ENCODE measurements at regions not wholly inside any gene's neighbourhood (a gene's known extent, or its start where the extent isn't known, plus 50 kb on each side); places are given as distances from the start of the nearest gene placed in this dataset.
A peak's percentile ranks its signal among the peaks of the same experiment; 100 is the strongest.

- H3K36me3 ChIP-seq (ENCODE audit: control insufficient read depth in 1 of 2, insufficient read depth in 2 of 2, low read length in 2 of 2), result no peaks in the 10 kb centered on the region
- no peaks in the 10 kb centered on the region for H3K79me2 ChIP-seq (ENCODE audit: insufficient read depth, low read length)
- H3K27ac ChIP-seq (ENCODE audit: low read depth, low read length), result no peak overlapping the region
- no peaks in the 10 kb centered on the region for H4K20me1 ChIP-seq (ENCODE audit: insufficient read depth)
- no peaks in the 10 kb centered on the region for H3K4me1 ChIP-seq (ENCODE audit: control insufficient read depth in 1 of 2, insufficient read depth in 2 of 2, low read length in 2 of 2)
- ChIA-PET POLR2A (no interaction called here), RAD21 (ENCODE audit: low non-redundant PET in 1 of 2, low total read pairs in 2 of 2, uncharacterized antibody in 2 of 2, unreplicated experiment in 2 of 2) (no interaction called here), CTCF (no interaction called here)
- no peaks in the 10 kb centered on the region for H3K27me3 ChIP-seq (ENCODE audit: insufficient read depth, low read length)
- no peak overlapping the region for H2AFZ ChIP-seq (ENCODE audit: low read depth, low read length, poor library complexity, severe bottlenecking)
- no peak overlapping the region for H3K4me3 ChIP-seq (replicated peaks in 1 of 2; ENCODE audit: low read depth in 1 of 2, low read length in 2 of 2)
- no peaks in the 10 kb centered on the region for H3K9me2 ChIP-seq (ENCODE audit: insufficient read depth)
- no peaks in the 10 kb centered on the region for H3K9me3 ChIP-seq (ENCODE audit: control insufficient read depth in 1 of 2, insufficient read depth in 1 of 2, low read depth in 1 of 2, low read length in 2 of 2)
- H3K4me2 ChIP-seq (ENCODE audit: low read length), result no peak overlapping the region
- H3K9ac ChIP-seq (ENCODE audit: low read length), result no peak overlapping the region
- BruUV-seq (replicated peaks), result no TSS peak
- intact Hi-C loops (cut with micrococcal nuclease), result no loop called here
- TF ChIP-seq EZH2 (IDR thresholded peaks at IDR 0.05) (no peak), POLR2AphosphoS5 (IDR thresholded peaks at IDR 0.05; ENCODE audit: low read depth, low read length) (no peak), ATF3 (IDR thresholded peaks at IDR 0.05) (no peak), ZFX (IDR thresholded peaks at IDR 0.05) (no peak), TCF7L2 (IDR thresholded peaks at IDR 0.05; ENCODE audit: borderline replicate concordance, extremely low read depth, insufficient read depth, insufficient read length) (no peak)
- ATAC-seq (no peak), DNase-seq (ENCODE audit: low read depth, low spot score) (no peak)
Observed at GRCh38 chr4:54967289-54967688, 158.1 kb downstream of the KDR start.

- Histone ChIP-seq H3K27me3 (ENCODE audit: insufficient read depth, low read length) (no peaks in the 10 kb centered on the region), H3K27ac (ENCODE audit: low read depth, low read length) (no peak overlapping the region), H3K4me3 (replicated peaks in 1 of 2; ENCODE audit: low read depth in 1 of 2, low read length in 2 of 2) (no peak overlapping the region), H2AFZ (ENCODE audit: low read depth, low read length, poor library complexity, severe bottlenecking) (no peak overlapping the region), H3K79me2 (ENCODE audit: insufficient read depth, low read length) (no peaks in the 10 kb centered on the region), H4K20me1 (ENCODE audit: insufficient read depth) (no peaks in the 10 kb centered on the region), H3K9ac (ENCODE audit: low read length) (no peak overlapping the region), H3K9me2 (ENCODE audit: insufficient read depth) (no peaks in the 10 kb centered on the region), H3K4me1 (ENCODE audit: control insufficient read depth in 1 of 2, insufficient read depth in 2 of 2, low read length in 2 of 2) (no peaks in the 10 kb centered on the region), H3K9me3 (ENCODE audit: control insufficient read depth in 1 of 2, insufficient read depth in 1 of 2, low read depth in 1 of 2, low read length in 2 of 2) (no peaks in the 10 kb centered on the region), H3K36me3 (ENCODE audit: control insufficient read depth in 1 of 2, insufficient read depth in 2 of 2, low read length in 2 of 2) (no peaks in the 10 kb centered on the region), H3K4me2 (ENCODE audit: low read length) (no peak overlapping the region)
- no TSS peak for BruUV-seq (replicated peaks)
- RAD21 ChIA-PET (ENCODE audit: low non-redundant PET in 1 of 2, low total read pairs in 2 of 2, uncharacterized antibody in 2 of 2, unreplicated experiment in 2 of 2), result no interaction called here
- intact Hi-C loops (cut with micrococcal nuclease), result loop anchor here (1.0 kb wide), 2 partner anchors 278 to 638 kb away; no protein-coding TSS in a partner anchor
- CTCF ChIA-PET, result interaction anchor here (1.0 to 3.0 kb wide), 8 partner anchors 10 to 651 kb away, joined by 3 to 17 read pairs (median 3); no protein-coding TSS in a partner anchor
- DNase-seq (ENCODE audit: low read depth, low spot score) (peak; percentile 21), ATAC-seq (peak; percentile 89)
- POLR2A ChIA-PET, result no interaction called here
- TF ChIP-seq CTCF (IDR thresholded peaks at IDR 0.05 in 2 of 3, conservative IDR thresholded peaks at IDR 0.05 in 1 of 3; ENCODE audit: borderline replicate concordance in 1 of 3, insufficient read depth in 1 of 3, low read depth in 2 of 3, low read length in 2 of 3), result peak; percentile 46 to 70 (median 59); a peak in 5 of 6 replicates
- TF ChIP-seq RAD21 (IDR thresholded peaks at IDR 0.05; ENCODE audit: low read depth), result peak; percentile 70
- TF ChIP-seq ZNF274 (IDR thresholded peaks at IDR 0.05; ENCODE audit: low read depth, low read length), result no peak
Observed at GRCh38 chr4:54961357-54961975, 163.9 kb downstream of the KDR start.
